ENCODE measurements at regions not wholly inside any gene's neighbourhood (a gene's known extent, or its start where the extent isn't known, plus 50 kb on each side); places are given as distances from the start of the nearest gene placed in this dataset.
A peak's percentile ranks its signal among the peaks of the same experiment; 100 is the strongest.

DNA sequence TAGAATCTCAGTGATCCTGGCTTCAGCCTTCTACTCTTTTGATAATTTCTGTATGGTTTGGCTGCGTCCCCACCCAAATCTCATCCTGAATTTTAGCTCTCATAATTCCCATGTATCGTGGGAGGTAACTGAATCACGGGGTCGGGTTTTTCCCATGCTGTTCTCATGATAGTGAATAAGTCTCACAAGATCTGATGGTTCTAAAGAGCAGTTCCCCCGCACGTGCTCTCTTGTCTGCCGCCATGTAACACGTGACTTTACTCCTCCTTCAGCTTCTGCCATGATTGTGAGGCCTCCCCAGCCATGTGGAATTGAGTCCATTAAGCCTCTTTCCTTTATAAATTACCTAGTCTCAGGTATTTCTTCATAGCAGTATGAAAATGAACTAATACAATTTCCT, 507.2 kb downstream of the CDH26 start:
- no peak overlapping the region for H3K9ac ChIP-seq (ENCODE audit: extremely low read depth, low read length, poor library complexity, severe bottlenecking)
- WGBS, 2 experiments (ENCODE audit: insufficient coverage in 1 of 2, insufficient read length in 1 of 2) = 93 to 100% methylated on average over 7 to 8 of the region's 8 CpGs
- Mint-ChIP-seq H3K27me3 (ENCODE audit: insufficient read depth) (peaks cover 4% of the 10 kb centered on the region), H3K4me3 (no peak overlapping the region), H3K4me1 (peaks cover 9% of the 10 kb centered on the region), H3K27ac (no peak overlapping the region), H3K9me3 (peaks cover 2% of the 10 kb centered on the region), H3K36me3 (ENCODE audit: low read depth) (no peaks in the 10 kb centered on the region)
- H3K36me3 ChIP-seq (ENCODE audit: control insufficient read depth, insufficient read depth, low read length) = no peaks in the 10 kb centered on the region
- DNase-seq = no peak
- H3K4me3 ChIP-seq (ENCODE audit: low read length) = no peak overlapping the region
- H3K9me3 ChIP-seq (ENCODE audit: control insufficient read depth, low read length) = no peaks in the 10 kb centered on the region
- H3K4me1 ChIP-seq (ENCODE audit: control insufficient read depth, insufficient read depth, low read length) = no peaks in the 10 kb centered on the region
- no peaks in the 10 kb centered on the region for H3K27me3 ChIP-seq (ENCODE audit: control insufficient read depth, insufficient read depth, low read length, poor library complexity, severe bottlenecking)
- TF ChIP-seq, protein P1, sequence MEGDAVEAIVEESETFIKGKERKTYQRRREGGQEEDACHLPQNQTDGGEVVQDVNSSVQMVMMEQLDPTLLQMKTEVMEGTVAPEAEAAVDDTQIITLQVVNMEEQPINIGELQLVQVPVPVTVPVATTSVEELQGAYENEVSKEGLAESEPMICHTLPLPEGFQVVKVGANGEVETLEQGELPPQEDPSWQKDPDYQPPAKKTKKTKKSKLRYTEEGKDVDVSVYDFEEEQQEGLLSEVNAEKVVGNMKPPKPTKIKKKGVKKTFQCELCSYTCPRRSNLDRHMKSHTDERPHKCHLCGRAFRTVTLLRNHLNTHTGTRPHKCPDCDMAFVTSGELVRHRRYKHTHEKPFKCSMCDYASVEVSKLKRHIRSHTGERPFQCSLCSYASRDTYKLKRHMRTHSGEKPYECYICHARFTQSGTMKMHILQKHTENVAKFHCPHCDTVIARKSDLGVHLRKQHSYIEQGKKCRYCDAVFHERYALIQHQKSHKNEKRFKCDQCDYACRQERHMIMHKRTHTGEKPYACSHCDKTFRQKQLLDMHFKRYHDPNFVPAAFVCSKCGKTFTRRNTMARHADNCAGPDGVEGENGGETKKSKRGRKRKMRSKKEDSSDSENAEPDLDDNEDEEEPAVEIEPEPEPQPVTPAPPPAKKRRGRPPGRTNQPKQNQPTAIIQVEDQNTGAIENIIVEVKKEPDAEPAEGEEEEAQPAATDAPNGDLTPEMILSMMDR (conservative IDR thresholded peaks at IDR 0.05) = no peak
- H3K27ac ChIP-seq (ENCODE audit: low read depth, low read length) = no peak overlapping the region

DNA sequence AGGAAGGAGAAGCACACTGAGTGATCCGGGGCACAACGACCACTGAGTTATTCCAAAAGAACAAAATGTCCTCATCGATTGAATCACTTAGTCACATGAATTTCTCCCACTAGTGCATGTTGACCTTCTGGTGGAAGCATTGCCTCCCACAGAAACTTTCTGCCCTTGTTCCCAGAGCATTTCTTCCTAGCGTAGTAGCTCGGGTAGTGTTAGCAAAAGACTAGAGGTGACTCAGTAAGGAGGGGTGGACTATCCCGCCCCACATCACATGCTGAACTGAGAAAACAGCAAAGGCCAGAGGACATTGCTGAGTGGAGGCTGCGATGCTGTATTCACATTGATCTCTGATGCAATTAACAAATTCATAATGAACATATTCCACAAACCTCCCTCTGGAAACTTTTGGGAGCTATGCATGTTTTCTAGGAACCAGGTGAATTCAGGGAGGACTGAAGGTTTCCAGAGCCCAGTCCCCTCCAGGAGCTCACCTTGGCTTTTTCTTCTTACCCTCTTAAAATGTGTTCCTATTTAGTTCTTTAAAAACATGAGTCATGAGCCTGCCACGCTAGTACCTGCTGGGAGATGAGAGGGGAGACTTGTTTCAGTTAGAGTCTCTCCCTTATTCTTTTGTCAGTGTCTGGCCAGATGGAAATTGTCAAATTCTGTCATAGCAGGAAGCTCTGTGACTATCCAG, 507.9 kb downstream of the CDH26 start:
- no peaks in the 10 kb centered on the region for H3K27me3 ChIP-seq (ENCODE audit: control insufficient read depth, insufficient read depth, low read length, poor library complexity, severe bottlenecking)
- 93% methylated on average over 4 to 8 of the region's 8 CpGs for WGBS, 2 experiments (ENCODE audit: insufficient coverage in 1 of 2, insufficient read length in 1 of 2)
- H3K9me3 Mint-ChIP-seq = no peaks in the 10 kb centered on the region
- no peak overlapping the region for H3K9ac ChIP-seq (ENCODE audit: extremely low read depth, low read length, poor library complexity, severe bottlenecking)
- no peaks in the 10 kb centered on the region for H3K4me1 ChIP-seq (ENCODE audit: control insufficient read depth, insufficient read depth, low read length)
- H3K4me3 ChIP-seq (ENCODE audit: low read length) = no peak overlapping the region
- H3K36me3 ChIP-seq (ENCODE audit: control insufficient read depth, insufficient read depth, low read length) = no peaks in the 10 kb centered on the region
- H3K27ac ChIP-seq (ENCODE audit: low read depth, low read length) = no peak overlapping the region
- TF ChIP-seq, protein P1 (conservative IDR thresholded peaks at IDR 0.05) = no peak
- H3K27me3 Mint-ChIP-seq (ENCODE audit: insufficient read depth) = peaks cover 4% of the 10 kb centered on the region
- no peaks in the 10 kb centered on the region for H3K36me3 Mint-ChIP-seq (ENCODE audit: low read depth)
- peak; percentile 20 for DNase-seq
- no peaks in the 10 kb centered on the region for H3K9me3 ChIP-seq (ENCODE audit: control insufficient read depth, low read length)
- peaks cover 9% of the 10 kb centered on the region for H3K4me1 Mint-ChIP-seq
- no peak overlapping the region for H3K4me3 Mint-ChIP-seq
- no peak overlapping the region for H3K27ac Mint-ChIP-seq

DNA sequence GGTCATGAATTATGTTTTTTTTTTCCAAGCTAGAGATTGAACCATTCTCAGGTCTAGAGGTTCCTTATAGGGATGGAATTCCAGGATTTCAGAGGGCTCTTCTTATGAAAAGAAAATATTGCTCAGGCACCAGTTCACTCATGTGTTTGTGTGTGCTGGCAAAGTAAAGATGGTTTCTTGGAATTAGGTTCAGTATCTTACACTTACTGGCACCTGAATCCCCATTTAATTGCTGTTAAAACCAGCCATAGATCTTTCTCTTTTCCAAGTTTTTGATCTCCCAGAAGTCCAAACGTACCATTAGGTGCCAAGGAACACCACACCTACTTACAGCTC, 508.4 kb downstream of the CDH26 start:
- Histone ChIP-seq H3K9ac (ENCODE audit: extremely low read depth, low read length, poor library complexity, severe bottlenecking) (no peak overlapping the region), H3K9me3 (ENCODE audit: control insufficient read depth, low read length) (no peaks in the 10 kb centered on the region), H3K4me1 (ENCODE audit: control insufficient read depth, insufficient read depth, low read length) (no peaks in the 10 kb centered on the region), H3K4me3 (ENCODE audit: low read length) (no peak overlapping the region), H3K27ac (ENCODE audit: low read depth, low read length) (no peak overlapping the region), H3K27me3 (ENCODE audit: control insufficient read depth, insufficient read depth, low read length, poor library complexity, severe bottlenecking) (no peaks in the 10 kb centered on the region), H3K36me3 (ENCODE audit: control insufficient read depth, insufficient read depth, low read length) (no peaks in the 10 kb centered on the region)
- Mint-ChIP-seq H3K27ac (no peak overlapping the region), H3K27me3 (ENCODE audit: insufficient read depth) (peaks cover 4% of the 10 kb centered on the region), H3K4me1 (peaks cover 9% of the 10 kb centered on the region), H3K4me3 (no peak overlapping the region), H3K9me3 (no peaks in the 10 kb centered on the region), H3K36me3 (ENCODE audit: low read depth) (no peaks in the 10 kb centered on the region)
- 87% methylated on average over 1 of the region's 1 CpG; no CpG with 5 or more reads in 1 of the 2 experiments for WGBS, 2 experiments (ENCODE audit: insufficient coverage in 1 of 2, insufficient read length in 1 of 2)
- DNase-seq = no peak
- TF ChIP-seq, protein P1 (conservative IDR thresholded peaks at IDR 0.05) = no peak

Measured in endodermal cell (in vitro differentiated cells).